HCT116 (cell line): ENCODE measurements at regions not wholly inside any gene's neighbourhood (a gene's known extent, or its start where the extent isn't known, plus 50 kb on each side); places are given as distances from the start of the nearest gene placed in this dataset.

Experiments used
- ATAC-seq: fragments of 200-7000 bp; cut with Tn5 transposase; 2 replicates; pipeline ENCODE4 v1.9.1; 2020; ENCODE audit warnings: mild to moderate bottlenecking, moderate library complexity
- BruUV-seq: library from RNA; stranded (reverse); fragments of 400-500 nt; replicated peaks from 2 replicates; lab custom pipeline; 2021; lab: Mats Ljungman, UMichigan
- CTCF ChIA-PET: fragments of 300-600 bp; sonication (Branson Sonifier 250); formaldehyde crosslinking; loops from one replicate; lab custom pipeline; 2021; ENCODE audit warnings: antibody characterized with exemption; lab: Charles Lee
- POLR2A ChIA-PET: fragments of 300-600, 350-600 bp; sonication (Branson Sonifier 250); formaldehyde crosslinking; loops from one replicate; lab custom pipeline; 2021; ENCODE audit warnings: antibody characterized with exemption; lab: Charles Lee
- RAD21 ChIA-PET, 2 experiments: fragments of 300-600 bp; sonication (Branson Sonifier 250); formaldehyde crosslinking; loops; one replicate each; lab custom pipeline; 2023; ENCODE audit warnings: low total read pairs in 2 of 2; ENCODE audit not compliant: uncharacterized antibody in 2 of 2, unreplicated experiment in 2 of 2, low non-redundant PET in 1 of 2; lab: Charles Lee
- DNase-seq: peaks from one replicate; pipeline ENCODE4 v3.0.0-alpha.2; 2010; ENCODE audit warnings: low read depth, low spot score
- H2AFZ ChIP-seq: fragments of 200-600 bp; shearing (Covaris generic), sonication (generic); 2 replicates; pipeline ENCODE4 v1.6.1; 2017; ENCODE audit warnings: low read depth, mixed run types, mixed read lengths, antibody characterized with exemption, low read length; ENCODE audit not compliant: poor library complexity, severe bottlenecking
- H3K27ac ChIP-seq: 2 replicates; pipeline ENCODE4 v1.5.1; 2012; ENCODE audit warnings: low read depth, low read length
- H3K27me3 ChIP-seq: fragments of 200-600 bp; sonication (generic); 2 replicates; pipeline ENCODE4 v1.6.1; 2016; ENCODE audit warnings: mixed run types, low read length, mixed read lengths; ENCODE audit not compliant: insufficient read depth
- H3K36me3 ChIP-seq, 2 experiments: fragments of 200-500 bp in 1 of 2; fragments of 200-600 bp in 1 of 2; sonication (Bioruptor generic) in 1 of 2; sonication (generic) in 1 of 2; 2 replicates each; pipeline versions ENCODE4 v1.5.1 to v1.6.1; 2014 to 2016; ENCODE audit warnings: low read length in 2 of 2, inconsistent platforms in 1 of 2, mixed read lengths in 1 of 2, mixed run types in 1 of 2; ENCODE audit not compliant: insufficient read depth in 2 of 2, control insufficient read depth in 1 of 2
- H3K4me1 ChIP-seq, 2 experiments: fragments of 200-600 bp in 1 of 2; sonication (generic) in 1 of 2; 2 replicates each; pipeline versions ENCODE4 v1.5.1 to v1.6.1; 2012 to 2017; ENCODE audit warnings: low read length in 2 of 2, inconsistent platforms in 1 of 2, mild to moderate bottlenecking in 1 of 2, mixed read lengths in 1 of 2, mixed run types in 1 of 2, moderate library complexity in 1 of 2; ENCODE audit not compliant: insufficient read depth in 2 of 2, control insufficient read depth in 1 of 2
- H3K4me2 ChIP-seq: fragments of 200-600 bp; sonication (generic); 2 replicates; pipeline ENCODE4 v1.6.1; 2017; ENCODE audit warnings: mixed run types, low read length, mixed read lengths
- H3K4me3 ChIP-seq, 2 experiments: fragments of 200-600 bp in 1 of 2; sonication (generic) in 1 of 2; replicated peaks in 1 of 2; 2 replicates each; pipeline ENCODE4 v1.5.1; 2011 to 2016; ENCODE audit warnings: low read length in 2 of 2, control low read depth in 1 of 2, low read depth in 1 of 2, mild to moderate bottlenecking in 1 of 2, mixed read lengths in 1 of 2, mixed run types in 1 of 2
- H3K79me2 ChIP-seq: fragments of 200-600 bp; sonication (generic); 2 replicates; pipeline ENCODE4 v1.6.1; 2017; ENCODE audit warnings: mild to moderate bottlenecking, mixed run types, low read length, moderate library complexity, mixed read lengths; ENCODE audit not compliant: insufficient read depth
- H3K9ac ChIP-seq: fragments of 200-600 bp; sonication (generic); 2 replicates; pipeline ENCODE4 v1.6.1; 2016; ENCODE audit warnings: low read length, mixed read lengths
- H3K9me2 ChIP-seq: fragments of 200-600 bp; sonication (generic), shearing (Covaris generic); 2 replicates; pipeline ENCODE4 v1.6.1; 2017; ENCODE audit warnings: mixed run types, mild to moderate bottlenecking, moderate library complexity; ENCODE audit not compliant: insufficient read depth
- H3K9me3 ChIP-seq, 2 experiments: fragments of 200-500 bp in 1 of 2; fragments of 200-600 bp in 1 of 2; sonication (Bioruptor generic) in 1 of 2; sonication (generic) in 1 of 2; 2 replicates each; pipeline ENCODE4 v1.6.1; 2014 to 2017; ENCODE audit warnings: low read length in 2 of 2, mixed read lengths in 2 of 2, inconsistent platforms in 1 of 2, low read depth in 1 of 2, mild to moderate bottlenecking in 1 of 2, mixed run types in 1 of 2, moderate library complexity in 1 of 2; ENCODE audit not compliant: control insufficient read depth in 1 of 2, insufficient read depth in 1 of 2
- H4K20me1 ChIP-seq: fragments of 200-600 bp; sonication (generic), shearing (Covaris generic); 2 replicates; pipeline ENCODE4 v1.6.1; 2017; ENCODE audit warnings: mixed run types, mild to moderate bottlenecking, moderate library complexity; ENCODE audit not compliant: insufficient read depth
- EZH2 ChIP-seq: fragments of 200-600 bp; sonication (generic); IDR thresholded peaks from 2 replicates; pipeline ENCODE4 v1.6.1; 2017; ENCODE audit warnings: antibody characterized with exemption, mixed run types
- EZH2phosphoT487 ChIP-seq: fragments of 200-600 bp; IDR thresholded peaks from 2 replicates; pipeline ENCODE4 v1.6.1; 2018; ENCODE audit warnings: antibody characterized with exemption, borderline replicate concordance
- JUND ChIP-seq: IDR thresholded peaks from 2 replicates; pipeline ENCODE4 v1.6.1; 2012
- POLR2AphosphoS5 ChIP-seq: IDR thresholded peaks from 2 replicates; pipeline ENCODE4 v1.6.1; 2011; ENCODE audit warnings: mild to moderate bottlenecking, low read depth, low read length, moderate library complexity
- TCF7L2 ChIP-seq: IDR thresholded peaks from 2 replicates; pipeline ENCODE4 v1.7.0; 2011; ENCODE audit warnings: borderline replicate concordance, inconsistent platforms; ENCODE audit not compliant: insufficient read depth, insufficient read length; ENCODE audit errors: extremely low read depth
- YY1 ChIP-seq: IDR thresholded peaks from 2 replicates; pipeline ENCODE4 v1.6.1; 2011; ENCODE audit warnings: low read length, low read depth, moderate library complexity, mild to moderate bottlenecking; ENCODE audit not compliant: insufficient replicate concordance; ENCODE audit errors: extremely low read depth
- ZNF274 ChIP-seq: fragments of 200-500 bp; sonication (Bioruptor generic); IDR thresholded peaks from 2 replicates; pipeline ENCODE4 v1.6.1; 2014; ENCODE audit warnings: mild to moderate bottlenecking, low read depth, low read length, inconsistent platforms
- intact Hi-C: fragments of 100-400 bp; cut with micrococcal nuclease; formaldehyde crosslinking; loops from 2 replicates; pipeline ENCODE4 v1.10.0; 2022
- TF ChIP-seq, protein P1 (sequence below), 3 experiments: fragments of 200-600 bp in 1 of 3; sonication (generic) in 1 of 3; IDR thresholded peaks in 2 of 3; conservative IDR thresholded peaks in 1 of 3; 2 replicates each; pipeline ENCODE4 v1.5.1; 2012 to 2017; ENCODE audit warnings: low read depth in 2 of 3, low read length in 2 of 3, antibody characterized with exemption in 1 of 3, borderline replicate concordance in 1 of 3, control low read depth in 1 of 3, mild to moderate bottlenecking in 1 of 3, mixed read lengths in 1 of 3, mixed run types in 1 of 3, moderate library complexity in 1 of 3; ENCODE audit not compliant: insufficient read depth in 1 of 3
- TF ChIP-seq, protein P2 (sequence below): IDR thresholded peaks from 2 replicates; pipeline ENCODE4 v1.6.1; 2012
- TF ChIP-seq, protein P3 (sequence below): IDR thresholded peaks from 2 replicates; pipeline ENCODE4 v1.6.1; 2011; ENCODE audit warnings: mild to moderate bottlenecking, low read length, moderate library complexity; ENCODE audit not compliant: insufficient replicate concordance; ENCODE audit errors: extremely low read depth

DNA sequence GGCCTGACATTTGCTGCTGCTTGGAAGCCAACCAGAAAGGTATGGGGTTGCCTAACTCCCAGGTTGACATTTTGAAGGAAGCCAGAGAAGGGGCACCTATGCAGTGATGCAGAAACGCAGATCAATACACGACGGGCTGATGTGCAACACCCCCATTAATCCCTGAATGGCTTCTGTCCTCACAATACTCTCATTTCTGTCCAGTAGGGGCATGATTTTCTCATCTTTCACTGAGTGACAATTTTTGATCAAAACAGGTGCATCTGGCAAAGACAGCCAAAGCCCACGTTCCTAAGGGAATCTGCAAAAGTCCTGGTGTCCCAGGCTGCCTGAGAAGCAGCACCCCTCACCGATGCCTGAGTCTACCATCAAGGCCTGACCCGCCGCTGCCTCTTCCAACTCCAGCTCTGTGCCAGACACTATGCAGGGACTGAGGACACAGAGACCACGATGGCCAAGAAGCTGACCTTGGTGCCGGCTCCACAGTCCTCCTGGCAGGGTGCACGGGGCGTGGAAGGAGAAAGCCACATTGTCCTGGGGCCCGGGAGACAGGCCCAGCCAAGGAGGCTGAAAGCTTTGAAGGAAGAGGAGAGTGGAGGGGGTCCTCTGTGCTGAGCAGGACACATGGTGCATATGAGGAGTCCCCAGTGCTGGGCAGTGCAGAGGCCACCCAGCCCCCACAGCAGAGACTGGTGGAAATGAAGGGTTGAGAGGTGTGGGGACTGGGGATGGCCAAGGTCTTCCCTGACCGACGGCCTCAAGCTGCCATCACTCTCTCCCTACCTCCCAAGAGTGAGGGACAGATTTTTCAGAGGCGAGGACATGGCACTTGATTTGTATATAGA, 159.6 kb downstream of the NUP210 start:
- no TSS peak for BruUV-seq
- DNase-seq (no peak), ATAC-seq (peak; percentile 66)
- ChIA-PET RAD21 (no interaction called here), CTCF (interaction anchor here (0.8 kb wide), 1 partner anchor 10 kb away, joined by 3 read pairs; no protein-coding TSS in a partner anchor), POLR2A (no interaction called here)
- intact Hi-C loops = no loop called here
- TF ChIP-seq EZH2 = no peak
- TF ChIP-seq, protein P1, sequence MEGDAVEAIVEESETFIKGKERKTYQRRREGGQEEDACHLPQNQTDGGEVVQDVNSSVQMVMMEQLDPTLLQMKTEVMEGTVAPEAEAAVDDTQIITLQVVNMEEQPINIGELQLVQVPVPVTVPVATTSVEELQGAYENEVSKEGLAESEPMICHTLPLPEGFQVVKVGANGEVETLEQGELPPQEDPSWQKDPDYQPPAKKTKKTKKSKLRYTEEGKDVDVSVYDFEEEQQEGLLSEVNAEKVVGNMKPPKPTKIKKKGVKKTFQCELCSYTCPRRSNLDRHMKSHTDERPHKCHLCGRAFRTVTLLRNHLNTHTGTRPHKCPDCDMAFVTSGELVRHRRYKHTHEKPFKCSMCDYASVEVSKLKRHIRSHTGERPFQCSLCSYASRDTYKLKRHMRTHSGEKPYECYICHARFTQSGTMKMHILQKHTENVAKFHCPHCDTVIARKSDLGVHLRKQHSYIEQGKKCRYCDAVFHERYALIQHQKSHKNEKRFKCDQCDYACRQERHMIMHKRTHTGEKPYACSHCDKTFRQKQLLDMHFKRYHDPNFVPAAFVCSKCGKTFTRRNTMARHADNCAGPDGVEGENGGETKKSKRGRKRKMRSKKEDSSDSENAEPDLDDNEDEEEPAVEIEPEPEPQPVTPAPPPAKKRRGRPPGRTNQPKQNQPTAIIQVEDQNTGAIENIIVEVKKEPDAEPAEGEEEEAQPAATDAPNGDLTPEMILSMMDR (IDR thresholded peaks at IDR 0.05 in 2 of 3, conservative IDR thresholded peaks at IDR 0.05 in 1 of 3; ENCODE audit: borderline replicate concordance in 1 of 3, insufficient read depth in 1 of 3, low read depth in 2 of 3, low read length in 2 of 3) = peak in 2 of 3 experiments; percentile 36 to 55; a peak in 4 of 6 replicates
- Histone ChIP-seq H3K9me2 (no peaks in the 10 kb centered on the region), H3K9me3 (no peaks in the 10 kb centered on the region), H4K20me1 (no peaks in the 10 kb centered on the region), H3K4me3 (no peak overlapping the region), H3K4me2 (no peak overlapping the region), H3K9ac (no peak overlapping the region), H2AFZ (no peak overlapping the region), H3K27ac (no peak overlapping the region), H3K27me3 (no peaks in the 10 kb centered on the region), H3K4me1 (peaks cover 0 to 7% of the 10 kb centered on the region in 2 experiments; a peak in 2 of 4 replicates), H3K79me2 (no peaks in the 10 kb centered on the region), H3K36me3 (no peaks in the 10 kb centered on the region)

DNA sequence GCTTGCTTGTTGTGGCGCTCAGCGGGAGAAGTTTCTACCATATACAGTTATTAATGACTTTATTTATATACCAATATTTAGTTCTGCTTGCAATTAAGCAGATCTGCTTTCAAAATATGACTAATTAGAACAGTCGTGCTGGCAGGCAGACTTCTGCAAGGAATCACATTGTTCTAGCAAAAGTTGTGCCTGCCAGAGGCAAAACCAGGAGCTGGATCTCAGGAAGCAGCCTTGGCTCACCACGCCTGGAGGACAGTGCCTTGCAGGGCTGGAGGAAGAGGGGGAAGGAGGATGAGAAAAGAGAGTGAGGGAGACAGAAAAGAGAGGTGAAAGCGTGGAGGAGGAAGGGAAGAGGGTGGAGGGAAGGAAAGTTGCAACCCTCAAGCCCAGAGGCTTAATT, 160.3 kb downstream of the NUP210 start:
- Histone ChIP-seq H3K27ac (no peak overlapping the region), H3K4me3 (no peak overlapping the region), H3K4me2 (no peak overlapping the region), H4K20me1 (no peaks in the 10 kb centered on the region), H2AFZ (no peak overlapping the region), H3K9me3 (no peaks in the 10 kb centered on the region), H3K36me3 (no peaks in the 10 kb centered on the region), H3K4me1 (peaks cover 0 to 7% of the 10 kb centered on the region in 2 experiments; a peak in 2 of 4 replicates), H3K9me2 (no peaks in the 10 kb centered on the region), H3K27me3 (no peaks in the 10 kb centered on the region), H3K9ac (no peak overlapping the region), H3K79me2 (no peaks in the 10 kb centered on the region)
- POLR2A ChIA-PET = no interaction called here
- DNase-seq = no peak
- ATAC-seq = no peak
- intact Hi-C loops = no loop called here
- no TSS peak for BruUV-seq
- RAD21 ChIA-PET = no interaction called here
- CTCF ChIA-PET = no interaction called here
- TF ChIP-seq, protein P2, sequence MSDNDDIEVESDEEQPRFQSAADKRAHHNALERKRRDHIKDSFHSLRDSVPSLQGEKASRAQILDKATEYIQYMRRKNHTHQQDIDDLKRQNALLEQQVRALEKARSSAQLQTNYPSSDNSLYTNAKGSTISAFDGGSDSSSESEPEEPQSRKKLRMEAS = no peak
- TF ChIP-seq POLR2AphosphoS5 (no peak), TCF7L2 (no peak), YY1 (no peak), JUND (no peak), ZNF274 (no peak), EZH2phosphoT487 (no peak)
- TF ChIP-seq, protein P3, sequence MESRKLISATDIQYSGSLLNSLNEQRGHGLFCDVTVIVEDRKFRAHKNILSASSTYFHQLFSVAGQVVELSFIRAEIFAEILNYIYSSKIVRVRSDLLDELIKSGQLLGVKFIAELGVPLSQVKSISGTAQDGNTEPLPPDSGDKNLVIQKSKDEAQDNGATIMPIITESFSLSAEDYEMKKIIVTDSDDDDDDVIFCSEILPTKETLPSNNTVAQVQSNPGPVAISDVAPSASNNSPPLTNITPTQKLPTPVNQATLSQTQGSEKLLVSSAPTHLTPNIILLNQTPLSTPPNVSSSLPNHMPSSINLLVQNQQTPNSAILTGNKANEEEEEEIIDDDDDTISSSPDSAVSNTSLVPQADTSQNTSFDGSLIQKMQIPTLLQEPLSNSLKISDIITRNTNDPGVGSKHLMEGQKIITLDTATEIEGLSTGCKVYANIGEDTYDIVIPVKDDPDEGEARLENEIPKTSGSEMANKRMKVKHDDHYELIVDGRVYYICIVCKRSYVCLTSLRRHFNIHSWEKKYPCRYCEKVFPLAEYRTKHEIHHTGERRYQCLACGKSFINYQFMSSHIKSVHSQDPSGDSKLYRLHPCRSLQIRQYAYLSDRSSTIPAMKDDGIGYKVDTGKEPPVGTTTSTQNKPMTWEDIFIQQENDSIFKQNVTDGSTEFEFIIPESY = no peak
